NCI-H128 (cell line): ENCODE measurements at regions not wholly inside any gene's neighbourhood (a gene's known extent, or its start where the extent isn't known, plus 50 kb on each side); places are given as distances from the start of the nearest gene placed in this dataset.

Source experiments
- DNase-seq: peaks from one replicate; lab custom pipeline; 2025; ENCODE audit not compliant: unreplicated experiment; lab: John Stamatoyannopoulos, UW

- DNase-seq: no peak
These were observed 202.0 kb upstream of the SNX19 start for GRCh38 chr11:131118247-131118646.

DNA sequence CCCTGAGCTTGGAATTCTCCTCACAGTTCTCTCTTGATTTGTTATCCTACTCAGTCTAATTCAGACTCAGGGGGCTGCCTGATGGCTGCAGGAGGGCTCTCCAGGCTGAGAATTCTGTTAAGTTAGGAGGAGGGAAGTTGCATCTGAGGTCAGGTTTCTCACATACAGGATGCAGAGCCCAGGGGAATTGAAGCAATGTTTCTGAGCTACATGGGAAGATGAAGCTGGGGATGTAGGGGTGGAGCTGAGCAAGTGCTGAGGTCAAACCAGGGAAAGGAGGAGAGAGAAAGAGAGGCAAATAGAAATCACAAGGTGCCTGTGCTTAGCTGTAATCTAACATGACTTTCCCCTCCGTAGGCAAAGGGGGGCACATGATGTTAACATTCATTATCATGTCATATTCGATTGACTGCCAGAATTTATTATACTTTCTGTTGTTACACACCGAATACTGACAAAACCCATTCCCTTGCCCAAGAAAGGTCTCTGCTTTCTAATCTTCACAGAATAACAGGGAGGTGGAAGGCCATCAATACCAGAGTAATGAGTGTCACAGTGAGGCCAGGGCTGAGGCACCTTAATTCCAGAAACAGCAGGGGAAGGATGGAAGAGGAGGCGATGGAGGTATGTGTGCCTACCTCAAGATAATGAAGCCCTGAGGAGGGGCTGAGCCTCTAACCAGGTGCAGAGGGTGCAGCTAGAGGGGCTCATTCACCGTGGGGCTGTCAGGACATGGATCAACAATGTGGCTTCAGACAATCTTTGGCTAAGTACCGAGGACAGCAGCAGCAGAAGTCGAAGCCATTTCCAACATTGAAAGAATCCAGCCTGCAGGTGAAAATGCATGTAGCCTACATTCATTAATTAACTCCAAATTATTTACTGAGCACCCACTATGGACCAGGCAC, 205.4 kb upstream of the SNX19 start:
- no peak for DNase-seq

DNA sequence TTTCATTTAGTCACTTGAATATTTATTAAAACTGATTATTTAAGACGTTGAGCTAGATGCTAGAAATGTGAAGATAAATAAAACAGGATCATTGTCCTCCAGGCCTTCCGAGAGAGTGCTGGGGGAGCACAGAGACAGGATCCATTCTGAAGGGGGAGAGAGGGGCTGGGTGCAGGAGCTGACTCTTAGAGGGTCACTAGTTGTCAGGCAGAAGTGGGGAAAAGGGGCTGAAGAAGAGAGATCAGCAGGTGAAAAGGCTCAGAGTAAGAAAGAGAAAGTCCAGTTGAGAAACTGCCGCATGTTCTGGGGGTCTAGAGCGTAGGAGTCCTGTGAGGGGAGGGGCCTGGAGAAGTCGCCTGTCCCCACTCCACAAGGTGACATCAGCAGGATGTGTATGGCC, 206.2 kb upstream of the SNX19 start:
- DNase-seq: no peak

DNA sequence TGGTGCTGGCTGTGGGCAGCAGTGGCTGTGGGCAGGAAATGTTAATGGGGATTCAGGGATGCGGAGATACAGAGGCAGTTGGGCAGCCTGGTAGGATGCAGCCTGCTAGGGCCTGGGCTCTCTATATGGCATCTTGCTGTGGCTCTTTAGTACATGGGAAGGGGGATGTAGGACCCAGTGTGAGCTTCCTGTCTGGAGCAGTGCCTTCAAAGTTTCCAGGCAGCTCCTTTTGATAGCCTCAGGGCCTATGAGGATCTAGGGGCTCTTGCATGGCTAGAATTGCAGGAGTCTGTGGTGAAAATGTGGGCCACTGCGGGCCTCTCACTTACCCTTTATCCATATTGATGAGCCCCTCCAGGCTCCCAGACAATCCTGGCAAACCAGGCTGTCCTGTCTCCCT, 213.2 kb upstream of the SNX19 start:
- DNase-seq: no peak

DNA sequence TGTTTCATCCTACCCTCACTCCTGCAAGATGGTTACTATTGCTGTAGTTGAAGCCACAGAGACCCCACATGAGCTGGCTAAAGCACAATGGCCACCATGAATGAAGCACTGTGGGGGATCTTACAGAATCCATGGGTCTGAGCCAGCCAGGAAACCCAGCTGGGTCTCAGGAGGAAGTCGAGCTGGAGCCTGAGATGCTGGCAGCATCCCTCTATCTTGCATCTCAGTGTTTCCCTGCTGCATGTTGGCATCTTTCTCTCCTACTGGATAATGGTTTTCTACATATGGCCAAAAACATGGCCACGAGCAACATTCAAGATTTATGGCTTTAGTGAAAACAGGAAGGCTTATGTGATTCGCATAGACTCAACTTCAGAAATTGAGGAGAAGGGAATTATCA, 219.3 kb upstream of the SNX19 start:
- no peak for DNase-seq

DNA sequence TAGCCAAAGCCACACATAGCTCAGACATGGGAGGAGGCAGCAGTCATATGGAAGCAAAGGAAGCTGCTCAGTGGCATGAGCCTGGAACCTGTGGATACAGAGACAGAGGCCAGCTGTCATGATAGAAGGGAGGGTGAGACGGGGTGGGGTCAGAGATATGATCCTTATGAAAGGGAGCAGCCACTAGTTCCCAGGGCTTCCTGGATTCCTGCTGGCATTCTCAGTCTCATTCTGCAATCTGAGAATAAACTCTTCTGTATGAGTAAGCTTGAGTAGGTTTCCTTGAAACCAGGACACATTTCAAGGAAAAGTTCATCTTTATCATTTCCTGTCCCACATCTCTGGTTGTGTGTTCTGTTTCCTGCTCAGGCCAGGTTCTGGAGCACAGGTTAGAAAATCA, 220.2 kb upstream of the SNX19 start:
- DNase-seq: no peak

- DNase-seq: no peak
These were observed 220.8 kb upstream of the SNX19 start for GRCh38 chr11:131137046-131137445.

DNA sequence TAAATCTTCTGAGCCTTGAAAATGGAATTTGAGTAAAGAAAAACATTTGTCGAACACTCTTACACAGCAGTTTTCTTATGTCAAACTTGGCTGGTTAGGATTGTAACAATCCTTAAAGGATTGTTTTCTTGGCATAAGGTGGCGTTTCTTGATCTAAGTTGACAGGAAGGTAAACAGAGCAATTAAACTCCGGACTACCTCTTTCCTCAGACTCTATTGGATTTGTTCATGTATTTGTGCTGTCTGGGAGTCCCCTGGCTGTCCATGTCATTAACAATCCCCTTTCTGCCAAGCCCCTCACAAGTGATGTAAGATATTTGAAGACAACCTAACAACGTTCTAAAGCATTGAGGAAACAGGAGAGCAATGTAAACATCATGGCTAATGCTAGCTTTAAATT, 222.5 kb upstream of the SNX19 start:
- DNase-seq: no peak

GRCh38 chr11:131145791-131146190, 224.6 kb upstream of the NTM start:
- DNase-seq: no peak

GRCh38 chr11:131146827-131147490, 223.5 kb upstream of the NTM start:
- DNase-seq: no peak

- no peak for DNase-seq
These were observed 216.1 kb upstream of the NTM start for GRCh38 chr11:131154351-131154750.

DNA sequence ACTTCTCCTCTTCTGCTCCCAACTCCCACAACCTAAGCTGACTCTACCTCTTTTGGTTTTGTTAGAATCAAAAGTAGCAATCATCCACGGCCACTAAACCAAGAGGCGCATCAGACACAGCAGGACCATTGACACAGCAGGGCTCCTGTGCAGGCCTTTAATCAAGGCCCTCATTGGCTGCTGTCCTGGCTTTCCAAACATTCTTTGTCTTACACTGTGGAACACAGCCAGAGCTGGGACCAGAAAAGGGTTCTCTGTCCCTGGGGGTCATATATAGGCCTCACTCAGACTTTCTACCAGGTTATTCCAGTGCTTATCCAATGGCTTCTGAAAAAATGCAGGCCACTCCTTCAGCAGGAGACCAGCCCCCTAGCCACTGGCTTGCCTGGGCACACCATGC, 212.7 kb upstream of the NTM start:
- no peak for DNase-seq

DNA sequence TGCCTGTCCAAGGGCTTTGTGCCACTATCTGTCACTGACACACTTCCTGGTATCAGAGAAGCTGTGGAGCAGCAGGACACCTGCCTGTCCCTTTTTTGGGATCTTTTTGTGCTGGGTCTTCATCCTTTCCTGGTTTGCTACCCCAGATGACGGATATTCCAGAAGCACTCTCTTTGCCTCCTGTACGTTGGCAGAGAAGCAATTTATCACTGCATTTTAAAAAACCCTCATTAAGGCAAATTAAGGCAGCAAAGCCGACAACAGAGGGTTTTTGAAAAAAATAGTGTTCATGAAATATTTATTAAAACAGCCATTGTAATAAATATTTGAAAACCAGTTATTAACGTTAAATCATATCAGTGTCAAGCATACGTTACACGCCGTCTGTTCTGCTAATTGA, 209.6 kb upstream of the NTM start:
- no peak for DNase-seq

DNA sequence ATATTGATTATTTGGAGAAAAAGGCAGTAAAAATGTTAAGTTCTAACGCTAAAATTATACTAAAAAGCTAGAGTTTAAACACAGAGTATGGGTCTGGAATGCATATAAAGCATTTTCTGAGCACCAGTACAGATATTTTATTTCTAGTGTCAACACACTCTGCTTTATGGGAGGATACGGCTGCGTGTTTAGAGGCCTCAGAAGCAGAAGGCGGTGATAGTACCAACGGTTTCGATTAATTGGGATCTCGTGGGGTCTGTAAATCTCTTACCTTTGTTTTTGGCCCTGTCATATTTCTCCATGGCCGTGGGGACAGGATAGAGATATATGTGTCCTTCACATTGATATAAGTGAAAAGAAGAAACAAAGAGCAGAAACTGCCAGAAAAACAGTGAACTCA, 206.8 kb upstream of the NTM start:
- no peak for DNase-seq

GRCh38 chr11:131165036-131165435, 205.4 kb upstream of the NTM start:
- DNase-seq: no peak

DNA sequence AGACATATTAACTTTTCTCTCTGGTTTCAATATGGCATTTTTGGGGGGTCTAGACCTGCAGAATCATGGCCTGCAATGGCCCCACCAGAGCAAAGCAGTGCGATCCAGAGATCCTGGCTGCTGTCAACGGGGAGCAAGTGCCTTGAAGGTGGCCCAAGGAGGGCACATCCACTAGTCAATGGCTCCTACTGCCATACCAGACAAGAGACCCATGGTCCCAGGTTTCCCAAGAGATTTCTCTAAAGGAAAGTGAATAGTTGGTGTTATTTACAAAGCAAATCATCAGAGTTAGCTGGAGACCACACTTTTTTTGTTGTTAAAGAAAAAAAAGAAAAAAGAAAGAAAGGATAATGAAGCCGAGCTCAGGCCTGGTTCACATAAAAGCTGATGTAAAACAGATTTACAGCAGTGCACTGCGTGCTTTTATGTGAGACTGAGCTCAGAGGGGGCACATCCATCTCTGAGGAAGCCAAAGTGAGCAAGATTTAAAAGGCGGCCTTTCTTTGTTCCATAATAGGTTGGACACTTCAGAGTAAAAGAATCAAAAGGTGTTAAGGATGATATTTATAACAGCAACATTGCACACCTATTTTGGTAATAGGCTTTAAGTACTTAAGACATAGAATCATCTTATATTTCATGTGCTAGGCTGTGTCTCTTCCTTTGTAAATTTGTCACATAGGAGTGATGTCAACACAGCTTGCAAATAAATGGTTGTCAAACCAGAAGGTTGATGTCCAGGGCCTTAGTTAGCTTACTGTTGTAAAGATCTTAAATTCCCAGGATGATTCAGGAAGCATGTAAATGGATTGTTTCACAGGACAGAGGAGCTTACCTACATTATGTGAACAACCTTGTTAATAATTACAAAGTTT, 201.3 kb upstream of the NTM start:
- DNase-seq: no peak

- no peak for DNase-seq
These were observed 198.4 kb upstream of the NTM start for GRCh38 chr11:131172011-131172410.

DNA sequence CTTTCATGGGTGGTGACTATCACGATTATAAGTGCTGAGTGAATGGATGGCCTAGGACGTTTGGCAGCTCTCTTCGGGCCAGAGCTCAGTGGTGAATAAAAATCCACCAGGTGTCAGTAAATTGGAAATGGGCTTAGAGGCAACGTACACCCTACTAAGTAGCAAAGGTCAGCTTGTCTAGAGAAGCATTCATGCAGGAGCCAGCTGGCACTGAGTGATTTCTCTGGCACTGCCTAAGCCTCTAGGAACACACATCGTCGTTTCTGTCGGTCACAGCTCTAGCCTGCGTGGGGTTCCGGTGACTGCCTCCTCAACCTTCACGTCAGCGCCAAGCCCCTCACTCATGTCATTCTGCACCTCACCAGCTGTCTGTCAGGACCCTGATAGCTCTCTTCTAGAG, 192.4 kb upstream of the NTM start:
- DNase-seq: no peak

DNA sequence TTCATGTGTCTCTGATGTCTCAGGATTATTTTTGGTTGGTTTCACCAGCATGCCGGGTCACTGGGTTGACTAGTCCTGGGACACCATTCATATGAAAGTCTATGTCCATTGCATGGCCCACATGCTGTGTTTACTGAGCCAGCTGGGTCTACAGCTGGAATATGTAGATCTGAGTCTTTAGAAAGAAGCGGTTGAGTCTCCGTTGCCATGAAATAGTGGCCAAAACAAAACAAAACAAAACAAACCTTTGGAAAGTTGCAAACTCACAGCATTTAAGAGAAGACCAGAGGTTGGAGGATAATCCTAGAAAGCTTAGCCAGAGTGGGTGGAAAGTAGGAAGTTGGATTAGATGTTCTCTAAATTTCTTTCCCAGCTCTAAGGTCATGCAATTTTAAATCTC, 191.8 kb upstream of the NTM start:
- no peak for DNase-seq

DNA sequence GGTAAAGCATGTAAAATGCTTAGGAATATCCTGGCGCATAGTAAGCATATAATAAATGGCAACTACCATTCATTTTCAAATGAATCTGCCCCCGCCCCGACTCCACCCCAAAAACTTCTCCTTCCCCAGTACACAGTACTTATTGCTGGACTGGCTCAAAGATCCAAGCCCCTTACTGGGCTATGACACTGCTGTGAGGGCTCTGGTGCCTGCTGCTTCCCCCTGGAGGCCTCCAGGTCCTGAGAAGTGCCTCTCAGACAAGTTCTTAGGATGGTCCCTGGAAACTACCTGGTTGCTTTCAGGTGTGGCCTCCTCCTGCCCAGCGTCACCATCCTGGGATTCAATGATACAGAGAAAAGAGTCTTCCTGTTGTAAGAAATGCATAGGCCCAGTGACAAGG, 190.6 kb upstream of the NTM start:
- no peak for DNase-seq

DNA sequence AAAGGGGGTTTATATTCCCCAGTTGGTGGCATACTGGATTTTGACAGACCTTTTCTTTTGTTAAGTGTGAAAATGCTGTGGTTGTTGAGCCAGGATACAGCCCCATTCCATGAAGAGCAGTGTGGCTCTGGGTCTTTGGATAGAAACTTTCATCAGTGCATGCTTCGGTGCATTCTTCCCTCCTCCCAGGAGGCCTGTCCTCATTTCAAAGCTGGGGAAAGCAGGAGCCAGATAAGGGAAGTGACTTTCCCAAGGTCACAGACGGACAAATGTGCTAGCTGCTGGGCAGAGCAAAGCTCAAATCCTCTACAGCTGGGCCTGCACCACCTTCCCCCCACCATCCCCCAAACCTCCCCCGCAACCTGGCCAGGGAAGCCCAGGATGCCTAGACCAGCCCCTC, 184.5 kb upstream of the NTM start:
- DNase-seq: no peak

DNA sequence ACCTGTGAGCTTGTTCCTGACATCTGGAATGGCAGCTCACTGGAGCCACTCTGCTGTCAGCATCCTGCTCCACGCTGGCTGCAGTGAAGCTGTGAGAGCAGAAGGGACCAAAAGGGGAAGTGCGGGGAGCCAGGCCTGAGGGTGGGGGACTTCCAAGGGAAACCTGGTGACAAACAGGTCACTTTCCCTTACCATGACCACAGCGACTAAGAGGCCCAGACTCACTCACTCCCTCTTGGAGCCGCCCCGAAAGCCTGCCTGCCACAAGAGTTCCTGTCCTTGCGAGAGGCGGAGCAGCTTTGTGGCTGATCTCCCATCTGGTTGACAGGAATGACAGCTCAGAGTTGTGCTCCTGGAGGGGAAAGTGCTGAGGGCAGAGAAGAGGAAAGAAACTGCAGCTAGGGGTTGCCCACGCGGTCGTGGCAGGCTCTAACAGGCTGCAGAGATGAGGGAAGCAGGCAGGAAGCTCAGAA, 183.8 kb upstream of the NTM start:
- DNase-seq: no peak
